ENCODE measurements at regions not wholly inside any gene's neighbourhood (a gene's known extent, or its start where the extent isn't known, plus 50 kb on each side); places are given as distances from the start of the nearest gene placed in this dataset.

DNA sequence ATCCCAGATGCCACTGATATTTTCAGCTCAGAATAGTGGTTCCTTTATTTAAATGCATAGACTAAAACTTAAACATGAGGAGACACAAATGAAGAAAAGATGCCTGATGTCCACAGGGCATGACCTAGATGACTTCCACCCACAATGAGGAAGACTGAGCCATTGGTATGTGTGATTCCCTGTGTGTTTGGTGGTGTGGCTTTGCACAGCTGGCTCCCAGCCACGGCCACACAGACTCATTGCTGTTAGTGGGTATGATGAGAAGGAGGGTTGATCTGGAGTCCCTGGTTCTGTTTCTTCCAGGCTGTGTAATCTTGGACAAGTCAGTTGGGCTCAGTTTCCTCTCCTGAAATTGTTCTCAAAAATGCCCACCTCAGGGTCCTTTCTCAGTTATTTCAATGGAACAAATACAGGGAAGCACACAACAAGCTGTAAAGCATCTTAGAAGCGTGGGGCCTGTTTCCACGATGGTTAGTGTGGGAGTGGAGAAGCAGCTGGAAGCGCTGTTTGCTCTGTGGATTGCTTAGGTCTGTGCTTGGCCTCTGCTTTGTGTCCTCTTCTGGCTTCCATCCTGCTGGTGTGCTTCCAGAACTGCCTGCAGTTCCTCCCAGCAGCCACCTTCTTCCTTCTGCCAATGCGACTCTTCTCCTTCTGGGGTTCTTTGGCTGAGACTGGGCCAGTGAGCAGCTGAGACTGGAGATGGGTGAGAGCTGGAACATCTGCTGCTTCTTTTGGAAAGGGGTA is 303.7 kb downstream of the BMPER start:
- TF ChIP-seq EZH2 (IDR thresholded peaks at IDR 0.05) = no peak
- TF ChIP-seq POLR2AphosphoS5 (IDR thresholded peaks at IDR 0.05; ENCODE audit: borderline replicate concordance, low read depth, low read length) = no peak
